RCC 7860 (cell line): ENCODE measurements at regions not wholly inside any gene's neighbourhood (a gene's known extent, or its start where the extent isn't known, plus 50 kb on each side); places are given as distances from the start of the nearest gene placed in this dataset.

Source experiments
- DNase-seq: peaks from one replicate; pipeline ENCODE4 v3.0.0-alpha.2; 2015; ENCODE audit warnings: low spot score
- FAIRE-seq: peaks from 2 replicates; lab custom pipeline; 2012; peaks lifted over from hg19 to GRCh38; lab: Jason Lieb, UNC

DNA sequence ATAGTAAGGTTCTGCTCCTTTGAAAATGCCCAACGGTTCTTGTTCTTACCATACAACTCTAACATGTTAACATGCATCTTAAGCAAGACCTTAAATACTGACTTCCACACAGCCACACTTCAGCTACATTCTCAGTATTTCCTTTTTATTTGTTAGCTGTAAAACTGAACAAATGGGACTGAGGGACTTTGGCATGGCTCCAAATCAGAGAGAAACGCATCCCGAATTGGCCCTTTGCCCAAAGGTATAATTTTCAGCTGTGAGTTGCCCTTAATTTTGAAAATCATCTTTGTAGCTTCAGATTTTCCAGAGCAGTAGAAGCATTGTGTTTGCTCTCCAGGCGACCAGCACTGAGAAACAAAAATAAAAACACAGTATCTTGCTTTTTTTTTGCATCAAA, 56.4 kb downstream of the NEUROD6 start:
- DNase-seq (no peak), FAIRE-seq (no peak)

DNA sequence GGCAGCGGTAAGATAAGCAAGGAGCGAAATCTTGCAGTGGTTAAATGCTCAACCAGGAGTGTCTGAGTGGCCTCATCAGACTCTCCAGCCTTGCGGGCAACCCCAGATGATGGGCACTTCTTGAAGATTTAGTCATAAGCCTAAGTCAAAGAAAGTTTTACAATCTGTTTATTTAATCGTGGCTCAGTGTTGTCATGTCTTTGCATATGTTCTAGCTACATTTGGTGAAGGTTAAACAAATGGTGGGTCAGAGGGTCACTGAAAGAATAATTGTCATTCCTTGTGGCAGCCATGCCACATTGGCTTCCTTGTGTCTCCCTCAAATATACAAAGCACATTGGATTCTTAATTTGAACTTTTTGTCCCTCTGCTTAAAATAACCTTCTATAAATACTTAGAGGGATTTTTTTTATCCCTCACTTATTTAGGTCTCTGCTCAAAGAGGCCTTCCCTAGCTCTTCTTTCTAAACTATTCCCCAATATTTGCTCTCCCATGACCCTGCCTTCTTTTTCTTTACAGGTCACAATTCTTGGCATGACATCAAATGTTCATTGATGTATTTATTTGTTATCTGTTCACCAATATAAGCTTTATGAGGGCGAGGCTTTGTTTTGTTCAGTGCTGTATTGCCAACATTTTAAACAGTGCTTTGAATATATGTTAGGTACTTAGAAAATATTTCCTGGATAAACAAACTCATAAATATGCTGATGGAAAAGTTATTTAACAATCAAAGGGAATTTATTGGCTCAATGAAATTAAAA, 68.7 kb downstream of the NEUROD6 start:
- FAIRE-seq = no peak
- DNase-seq = no peak

DNA sequence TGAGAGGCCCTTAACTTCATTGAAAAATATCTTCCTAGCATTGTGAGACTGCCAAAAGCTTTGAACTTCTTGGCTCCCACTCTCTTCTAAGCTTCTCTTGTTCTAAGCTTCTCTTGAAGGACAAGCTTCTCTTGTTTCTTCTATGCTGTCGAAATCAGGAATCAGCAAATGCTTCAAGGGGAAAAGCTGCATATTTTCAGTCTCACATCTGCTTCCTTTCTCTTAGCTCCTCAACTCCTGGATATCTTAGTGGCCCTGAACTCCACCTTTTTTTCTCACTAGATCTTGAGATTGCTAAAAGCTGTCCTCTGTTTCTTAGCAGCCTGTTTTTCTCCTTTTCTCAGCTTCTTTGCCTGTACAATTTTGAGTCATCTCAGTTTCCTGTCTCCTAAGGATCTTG, 73.0 kb downstream of the NEUROD6 start:
- no peak for FAIRE-seq
- DNase-seq = no peak

DNA sequence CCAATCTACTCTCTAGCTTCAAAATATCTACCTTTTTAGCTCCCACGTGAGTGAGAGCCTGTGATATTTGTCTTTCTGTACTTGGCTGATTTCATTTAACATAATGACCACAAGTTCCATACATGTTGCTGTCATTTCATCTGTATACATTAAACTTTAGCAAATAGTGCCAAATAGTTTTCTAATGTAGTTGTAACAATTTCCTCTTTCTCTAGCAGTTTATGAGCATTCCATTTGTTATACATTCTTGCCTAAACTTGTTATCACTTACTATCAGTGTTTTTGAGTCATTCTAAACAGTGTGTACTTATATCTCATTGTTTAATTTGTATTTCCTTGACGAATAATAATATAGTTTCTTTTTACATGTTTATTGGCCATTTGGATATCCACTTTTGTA, 77.2 kb downstream of the NEUROD6 start:
- no peak for FAIRE-seq
- DNase-seq = no peak

DNA sequence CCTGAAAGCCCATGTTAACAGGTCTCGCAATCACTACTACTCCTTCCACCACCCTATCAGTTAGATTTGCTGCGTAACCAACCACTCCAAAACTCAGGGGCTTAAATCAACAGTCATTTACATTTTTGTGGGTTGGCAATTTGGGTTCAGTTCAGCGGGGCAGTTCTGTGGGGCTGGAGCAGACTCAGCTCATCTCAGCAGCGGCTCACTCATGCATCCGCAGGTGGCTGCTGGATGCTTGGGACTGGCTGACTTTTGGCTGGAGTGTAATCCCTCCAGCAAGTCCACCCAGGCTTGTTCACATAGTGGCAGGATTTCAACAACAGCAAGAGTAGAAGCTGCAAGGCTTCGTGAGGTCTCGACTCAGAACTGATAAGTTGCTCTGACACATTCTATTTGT, 79.2 kb downstream of the NEUROD6 start:
- FAIRE-seq (no peak), DNase-seq (no peak)

DNA sequence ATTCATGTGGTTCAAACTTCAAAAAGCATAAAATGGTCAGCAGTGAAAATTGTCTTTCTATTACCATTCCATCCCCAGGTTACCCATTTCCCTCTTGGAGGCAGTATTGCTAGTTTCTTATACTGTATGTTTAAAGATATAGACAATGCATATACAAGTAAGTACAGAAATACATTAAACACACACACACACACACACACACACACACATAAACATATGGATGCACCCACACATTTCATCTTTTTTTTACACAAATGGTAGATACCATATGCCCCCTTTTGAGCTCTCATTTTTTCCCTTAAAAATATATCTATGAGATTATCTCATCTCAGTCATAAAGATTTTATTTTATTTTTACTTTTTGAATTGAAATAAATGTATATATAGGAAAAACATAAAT, 79.7 kb downstream of the NEUROD6 start:
- FAIRE-seq (no peak), DNase-seq (no peak)

DNA sequence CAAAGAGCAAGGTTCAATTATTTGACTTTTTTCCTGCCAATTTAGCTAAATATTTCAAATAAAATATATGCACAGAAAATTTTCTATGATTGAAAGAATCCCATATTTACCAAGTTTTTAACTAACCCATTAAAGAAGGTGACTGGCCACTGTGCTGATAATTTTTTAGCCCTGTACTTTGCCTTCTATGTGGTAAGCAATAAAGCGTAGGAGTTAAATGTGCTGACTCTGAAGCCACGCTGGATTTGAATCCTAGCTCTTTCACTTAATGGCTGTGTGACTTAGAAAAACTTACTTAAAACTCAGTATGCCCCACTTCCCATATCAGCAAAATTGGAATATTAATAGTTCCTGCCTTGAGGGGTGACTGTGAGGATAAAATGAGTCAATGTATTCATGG, 82.1 kb downstream of the NEUROD6 start:
- FAIRE-seq (no peak), DNase-seq (no peak)

DNA sequence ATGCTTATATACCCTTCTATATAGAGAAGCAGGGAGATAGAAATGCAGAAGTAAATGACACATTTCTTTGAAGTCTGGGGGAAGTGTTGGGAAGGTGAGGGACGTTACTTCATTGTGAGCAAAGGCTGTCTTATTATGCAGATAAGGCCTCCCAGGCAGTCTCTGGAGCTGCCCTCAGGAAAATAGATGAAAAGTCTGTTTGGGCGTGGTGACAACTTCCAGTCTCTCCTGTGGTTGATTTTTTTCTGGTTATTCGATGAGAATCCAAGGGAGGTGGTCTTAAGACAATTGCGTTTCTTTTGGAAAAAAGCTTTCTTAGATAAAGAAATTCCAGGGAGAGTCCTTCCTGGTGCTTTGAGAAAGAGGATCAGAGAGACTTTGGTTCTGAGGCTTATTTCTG, 84.0 kb downstream of the NEUROD6 start:
- no peak for FAIRE-seq
- DNase-seq = no peak

DNA sequence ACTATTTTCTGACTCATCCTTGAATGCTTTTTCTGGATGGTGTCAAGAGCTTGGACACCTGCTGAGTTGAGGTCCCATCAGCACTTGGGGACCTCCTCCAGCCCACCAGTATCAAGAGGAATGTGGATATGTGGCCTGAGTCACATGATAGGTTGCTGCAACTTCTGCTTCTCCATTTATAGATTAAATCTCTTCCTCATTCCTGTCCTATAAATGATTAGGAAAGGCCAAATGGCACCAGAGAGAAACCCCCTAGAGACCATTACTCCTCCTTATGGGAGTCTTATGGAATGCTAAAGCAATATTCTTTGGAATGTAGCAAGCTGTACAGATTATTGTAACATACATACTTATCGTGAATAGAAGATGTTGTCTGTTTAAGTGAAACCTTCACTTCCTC, 85.6 kb downstream of the NEUROD6 start:
- FAIRE-seq (no peak), DNase-seq (no peak)

DNA sequence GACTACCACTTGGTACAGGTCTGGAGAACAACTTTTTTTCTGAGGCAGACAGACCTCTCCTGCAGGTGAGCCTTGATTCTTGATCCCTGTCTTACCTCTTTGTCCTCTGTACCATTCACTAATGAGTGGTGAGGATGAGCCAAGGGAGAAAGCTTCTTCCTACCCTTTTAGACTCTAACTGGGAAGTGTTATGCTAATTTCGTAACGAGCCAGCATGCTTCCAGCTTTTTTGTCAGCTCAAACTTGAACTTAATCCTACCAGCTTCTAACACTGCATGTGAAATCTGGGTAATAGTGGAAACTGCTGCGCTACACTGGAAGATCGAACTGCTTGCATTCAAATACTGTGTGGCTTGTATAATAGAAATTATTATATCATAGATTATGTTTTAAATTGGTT, 87.0 kb downstream of the NEUROD6 start:
- FAIRE-seq = no peak

DNA sequence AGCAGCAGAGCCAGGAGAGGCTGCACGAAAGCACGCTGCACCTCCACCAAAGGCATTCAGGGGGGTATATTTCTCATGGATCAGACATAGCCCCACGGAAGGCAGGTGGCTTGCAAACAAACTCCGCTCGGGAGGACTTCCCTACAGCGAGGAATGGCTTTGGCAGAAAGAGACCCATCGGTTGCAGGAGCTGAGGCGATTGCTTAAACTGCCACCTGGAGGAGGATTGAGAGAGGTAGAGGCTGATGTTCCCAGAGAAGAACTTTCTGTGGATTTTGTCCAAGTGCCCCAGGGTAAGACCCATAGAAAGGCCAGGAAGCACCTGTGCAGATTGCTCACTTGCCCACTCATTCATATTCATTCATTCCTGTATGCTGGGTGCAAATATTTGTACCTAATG, 89.1 kb downstream of the NEUROD6 start:
- FAIRE-seq (no peak), DNase-seq (no peak)

More for the DNA sequence above, 87.0 kb downstream of the NEUROD6 start:
- no peak for DNase-seq

DNA sequence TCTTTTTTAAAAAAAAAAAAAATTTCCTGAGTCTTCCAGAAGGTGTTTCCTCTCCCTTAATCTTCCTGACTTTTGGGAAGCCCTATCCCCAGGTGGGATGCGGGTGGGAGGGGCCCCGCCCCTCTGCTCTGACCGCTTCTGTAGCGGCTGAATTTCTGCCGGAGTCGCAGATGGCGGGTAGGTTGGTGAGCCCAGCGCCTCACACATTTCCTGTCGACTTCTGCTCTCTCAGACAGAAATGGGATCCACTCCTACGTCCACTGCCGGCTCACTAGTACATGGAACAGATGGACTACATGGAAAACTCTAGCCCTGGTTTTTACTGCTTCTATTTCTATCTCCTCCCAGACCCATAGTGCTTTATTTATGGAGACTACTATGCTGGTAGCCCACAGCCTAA, 90.9 kb downstream of the NEUROD6 start:
- no peak for FAIRE-seq
- no peak for DNase-seq

DNA sequence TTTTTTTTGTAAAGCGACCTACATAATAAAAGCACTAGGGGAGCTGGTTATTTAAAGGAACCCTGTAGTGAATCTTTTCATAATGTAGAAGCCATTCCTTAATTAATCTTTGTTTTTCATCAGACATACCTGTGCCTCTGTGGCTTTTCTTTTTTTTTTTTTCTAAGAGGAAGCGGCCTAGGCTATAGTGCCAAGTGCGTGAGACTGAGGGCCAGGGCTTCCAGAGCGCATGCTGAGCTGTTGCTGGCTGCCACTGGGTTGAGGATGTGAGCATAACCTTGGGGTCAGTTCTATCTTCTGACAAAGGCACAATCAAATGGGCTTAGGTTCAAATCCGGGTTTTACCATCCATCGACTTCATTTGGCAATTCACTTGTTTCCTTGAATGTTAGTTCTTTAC, 103.7 kb downstream of the NEUROD6 start:
- DNase-seq (no peak), FAIRE-seq (no peak)

DNA sequence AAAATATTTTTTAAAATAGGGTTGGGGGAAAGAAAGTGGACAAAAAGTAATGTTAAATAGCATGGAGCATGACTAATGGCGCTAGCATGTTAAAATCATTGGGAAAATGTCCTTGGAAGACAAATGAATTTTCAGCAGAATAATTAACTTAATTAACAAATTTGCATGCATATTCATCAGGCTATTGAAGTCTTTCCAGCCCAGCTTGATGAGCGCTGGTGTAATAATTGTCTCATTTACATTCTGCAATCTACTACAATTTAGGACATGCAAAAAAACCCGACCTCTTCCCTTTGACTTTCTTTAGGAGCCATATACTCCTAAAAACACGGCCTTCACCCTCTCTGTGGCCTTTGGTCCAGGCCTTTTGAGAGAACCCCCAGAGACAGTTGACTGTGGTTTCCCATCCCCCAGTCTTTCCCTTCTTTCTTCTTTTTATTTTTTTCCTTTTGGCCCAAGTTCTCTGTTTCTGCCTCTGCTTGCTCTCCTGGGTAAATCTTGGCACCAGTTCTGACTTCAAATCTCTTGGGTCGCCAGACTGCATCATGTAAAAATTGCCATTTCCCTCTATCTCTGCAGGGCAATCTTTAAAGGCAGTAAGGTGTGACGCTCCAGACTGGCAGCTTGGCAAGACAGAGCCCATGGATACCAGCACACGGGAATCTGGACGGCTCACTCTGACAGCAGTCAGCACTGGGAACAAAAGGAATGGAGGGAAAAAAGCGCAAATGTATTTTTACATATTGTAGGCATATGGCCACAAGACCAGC, 105.5 kb downstream of the NEUROD6 start:
- FAIRE-seq (no peak), DNase-seq (no peak)

DNA sequence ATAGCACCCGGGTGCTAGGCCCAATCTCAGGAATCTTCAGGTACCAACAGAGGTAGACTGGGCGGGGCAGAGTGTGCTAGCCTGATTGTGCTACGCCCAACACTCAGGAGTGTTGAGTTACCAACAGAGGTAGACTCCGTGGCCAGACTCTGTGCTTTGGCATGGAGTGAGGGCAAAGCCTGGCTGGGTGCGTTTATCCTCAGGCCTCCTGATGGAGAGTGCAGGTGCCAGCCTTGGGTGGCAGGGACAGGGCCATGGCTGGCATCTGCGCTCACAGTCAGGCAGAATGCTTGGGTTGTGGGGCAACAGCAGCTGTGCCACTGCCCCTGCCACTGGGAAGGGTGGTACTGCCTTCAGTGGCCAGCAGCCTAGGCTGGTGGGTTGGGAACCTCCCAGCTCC, 111.6 kb downstream of the NEUROD6 start:
- no peak for FAIRE-seq
- no peak for DNase-seq

DNA sequence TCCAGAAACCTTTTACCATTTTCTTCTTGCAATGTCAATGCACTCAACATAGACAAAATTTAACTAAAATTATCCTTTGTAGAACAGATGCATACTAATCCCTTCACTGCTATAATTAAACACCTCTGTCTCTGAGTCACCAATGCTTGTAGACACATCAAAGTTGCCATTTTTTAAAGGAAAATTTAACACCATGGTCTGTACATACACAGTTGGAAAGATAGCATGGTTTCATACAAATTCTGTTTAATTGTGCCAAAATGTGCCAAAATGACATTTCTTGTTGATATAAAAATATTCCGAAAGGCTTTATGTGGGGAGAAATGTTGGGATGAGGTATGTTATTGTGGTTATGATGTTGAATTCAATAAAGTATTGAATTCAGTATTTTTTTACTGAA, 125.8 kb downstream of the NEUROD6 start:
- DNase-seq (no peak), FAIRE-seq (no peak)

DNA sequence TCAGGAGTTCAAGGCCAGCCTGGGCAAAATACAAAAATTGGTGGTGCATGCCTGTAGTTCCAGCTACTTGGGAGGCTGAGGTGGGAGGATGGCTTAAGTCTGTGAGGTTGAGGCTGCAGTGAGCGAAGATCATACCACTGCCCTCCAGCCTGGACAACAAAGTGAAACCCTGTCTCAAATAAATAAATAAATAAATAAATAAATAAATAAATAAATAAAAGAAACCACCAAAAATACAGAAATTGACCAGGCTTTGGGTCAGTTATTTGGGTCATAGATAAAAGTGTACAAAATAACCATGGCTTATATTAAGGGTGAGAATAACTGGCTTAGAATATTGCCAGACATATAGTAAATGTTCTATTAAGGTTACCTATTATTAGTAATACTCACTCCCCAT, 129.2 kb downstream of the NEUROD6 start:
- no peak for FAIRE-seq
- DNase-seq = no peak

DNA sequence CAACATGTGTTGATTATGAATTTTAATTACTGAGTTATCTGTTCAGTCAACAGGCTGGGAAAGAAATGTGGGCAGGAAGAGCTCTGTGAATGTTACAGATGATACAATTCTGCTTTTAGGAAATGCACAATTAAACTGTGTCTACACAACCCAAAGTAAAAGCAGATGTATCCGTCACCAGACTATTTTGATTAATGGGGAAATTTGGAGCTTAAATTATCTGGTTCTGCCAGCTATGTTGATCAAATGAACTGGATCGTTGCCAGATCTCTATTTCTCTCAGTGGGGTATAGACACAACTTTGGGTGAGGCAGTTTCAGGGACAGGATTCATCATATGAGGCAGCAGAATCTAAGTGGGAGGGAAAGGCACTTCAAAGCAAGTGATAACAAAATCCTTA, 136.5 kb downstream of the NEUROD6 start:
- FAIRE-seq = no peak
- no peak for DNase-seq

DNA sequence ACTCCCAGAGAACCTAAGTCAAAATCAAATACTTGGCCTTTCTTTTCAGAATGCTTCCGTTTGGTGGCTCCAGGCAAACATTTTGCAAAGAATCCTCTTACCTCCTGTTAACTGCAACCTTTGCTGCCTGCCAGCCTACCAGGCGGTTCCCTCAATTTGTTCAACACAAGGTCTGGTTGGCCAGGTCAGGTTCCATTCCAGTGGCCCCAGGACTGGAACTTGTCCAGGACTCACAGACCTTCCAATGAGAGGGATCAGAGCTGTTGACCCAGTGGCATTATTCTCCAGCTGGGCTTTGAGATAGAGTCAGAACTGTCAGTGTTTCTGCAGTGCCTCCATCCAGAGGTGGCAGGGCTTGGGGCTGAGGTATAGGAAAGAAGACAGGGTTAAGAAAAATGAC, 137.0 kb downstream of the NEUROD6 start:
- FAIRE-seq = no peak
- no peak for DNase-seq

DNA sequence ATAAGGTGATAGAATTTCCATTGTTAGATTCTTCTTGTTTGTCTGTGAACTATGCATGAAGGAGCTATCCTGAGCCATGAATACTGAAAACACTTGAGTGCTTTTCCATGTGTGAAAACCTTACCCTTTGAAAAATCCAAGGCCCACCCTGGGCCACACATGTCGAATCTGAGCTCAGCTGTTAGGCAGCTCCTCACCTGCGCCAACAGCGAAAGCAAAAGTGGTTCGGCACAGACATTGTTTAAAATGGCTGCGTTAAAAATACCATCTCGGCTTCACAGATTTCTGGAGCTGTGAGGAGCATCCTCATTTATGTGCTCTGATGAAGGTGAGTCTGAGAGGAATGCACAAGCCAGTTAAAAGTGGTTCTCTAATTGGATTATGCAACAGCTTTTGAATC, 137.7 kb downstream of the NEUROD6 start:
- FAIRE-seq (no peak), DNase-seq (no peak)

DNA sequence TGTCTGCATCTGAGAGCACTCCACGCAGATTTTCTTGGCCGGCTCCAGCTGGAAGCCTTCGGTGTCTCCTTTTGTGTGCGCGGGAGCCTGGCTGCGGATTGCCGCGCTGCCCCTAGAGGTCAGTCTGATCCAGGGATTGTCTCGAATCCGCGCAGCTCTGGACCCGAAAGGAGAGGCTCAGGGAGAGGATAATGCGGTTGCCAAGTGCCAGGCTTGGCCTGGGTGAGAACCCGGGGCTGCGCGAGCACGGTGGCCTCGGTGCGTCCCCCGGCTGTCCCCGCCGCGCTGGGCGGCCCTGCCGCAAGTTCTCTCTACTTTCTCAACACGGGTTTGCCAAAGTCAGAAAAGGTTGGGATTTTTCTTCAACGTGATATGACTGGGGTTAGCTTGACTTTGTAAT, 140.9 kb downstream of the ADCYAP1R1 start:
- DNase-seq (peak; percentile 37), FAIRE-seq (no peak)

DNA sequence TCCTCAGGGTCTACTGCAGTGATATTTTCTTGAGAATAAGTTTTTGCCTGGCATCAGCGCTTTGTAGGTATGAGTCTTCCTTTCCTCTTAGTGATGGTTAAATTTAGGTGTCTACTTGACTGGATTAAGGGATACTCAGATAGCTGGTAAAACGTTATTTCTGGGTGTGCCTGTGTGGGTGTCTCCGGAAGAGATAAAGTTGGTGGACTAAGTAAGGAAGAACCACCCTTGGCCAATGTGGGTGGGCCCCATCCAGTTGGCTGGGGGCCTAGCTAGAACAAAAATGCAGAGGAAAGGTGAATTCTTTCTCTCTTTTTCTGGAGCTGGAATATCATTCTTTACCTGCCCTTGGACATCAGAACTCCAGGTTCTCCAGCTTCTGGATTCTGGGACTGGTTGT, 138.8 kb downstream of the ADCYAP1R1 start:
- FAIRE-seq (no peak), DNase-seq (no peak)

DNA sequence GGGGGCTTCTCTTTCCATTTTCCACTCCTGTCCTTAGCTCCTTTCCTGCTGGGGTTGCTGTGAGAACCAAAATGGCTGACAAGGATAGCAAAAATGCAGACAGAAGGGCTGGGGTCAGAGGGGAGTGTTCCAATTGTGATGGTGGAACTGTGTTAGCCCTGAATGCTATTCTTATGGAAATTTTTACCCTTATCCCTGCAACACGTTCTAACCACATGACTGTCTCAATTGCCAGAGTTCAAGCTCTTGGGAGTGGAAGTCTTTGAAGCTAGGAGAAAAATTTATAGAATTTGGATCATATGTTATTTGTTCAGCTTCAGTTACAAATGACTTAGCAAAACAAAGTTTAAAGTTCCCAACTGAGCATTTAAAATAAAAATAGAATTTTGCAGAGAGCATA, 134.1 kb downstream of the ADCYAP1R1 start:
- no peak for DNase-seq

More for the DNA sequence above, 134.1 kb downstream of the ADCYAP1R1 start:
- FAIRE-seq = no peak
